T-helper 17 cell (primary cell): ENCODE measurements at regions not wholly inside any gene's neighbourhood (a gene's known extent, or its start where the extent isn't known, plus 50 kb on each side); places are given as distances from the start of the nearest gene placed in this dataset.

Experiments
- ATAC-seq: fragments of 150-1000 bp; cut with Tn5 transposase; 2 replicates; pipeline ENCODE4 v1.10.0; 2021; ENCODE audit warnings: mild to moderate bottlenecking, moderate library complexity
- DNase-seq, 3 donors: peaks; one replicate each; pipeline versions ENCODE4 v3.0.0 to v3.0.0-alpha.2; 2020 to 2021
- H3K9me3 ChIP-seq: one replicate; pipeline ENCODE4 v1.7.0; 2013; ENCODE audit warnings: low read length, mild to moderate bottlenecking; ENCODE audit not compliant: control insufficient read depth, poor library complexity, severe bottlenecking
- H3K27ac Mint-ChIP-seq: one replicate; pipeline ENCODE4 v1.8.0; 2022; ENCODE audit warnings: mild to moderate bottlenecking, moderate library complexity, mixed read lengths
- H3K27me3 Mint-ChIP-seq: one replicate; pipeline ENCODE4 v1.8.0; 2022; ENCODE audit warnings: mixed read lengths
- H3K36me3 Mint-ChIP-seq: one replicate; pipeline ENCODE4 v1.8.0; 2022; ENCODE audit warnings: low read depth, mixed read lengths
- H3K4me1 Mint-ChIP-seq: one replicate; pipeline ENCODE4 v1.8.0; 2022; ENCODE audit warnings: mild to moderate bottlenecking, mixed read lengths
- H3K4me3 Mint-ChIP-seq: one replicate; pipeline ENCODE4 v1.8.0; 2022; ENCODE audit warnings: mild to moderate bottlenecking, moderate library complexity, mixed read lengths

- Mint-ChIP-seq H3K36me3 (no peaks in the 10 kb centered on the region), H3K27me3 (peaks cover 20% of the 10 kb centered on the region), H3K4me1 (no peaks in the 10 kb centered on the region), H3K27ac (no peak overlapping the region), H3K4me3 (no peak overlapping the region)
- ATAC-seq, result no peak
- no peak for DNase-seq
- H3K9me3 ChIP-seq, result no peaks in the 10 kb centered on the region
Measured at GRCh38 chrX:110442635-110443034, 84.0 kb downstream of the RTL9 start.

- Mint-ChIP-seq H3K4me3 (no peak overlapping the region), H3K27me3 (peaks cover 25% of the 10 kb centered on the region)
Measured at GRCh38 chrX:110444996-110445395, 86.3 kb downstream of the RTL9 start.

GRCh38 chrX:110448459-110448858, 89.8 kb downstream of the RTL9 start:
- Mint-ChIP-seq H3K4me1 (no peaks in the 10 kb centered on the region), H3K27me3 (peaks cover 11% of the 10 kb centered on the region), H3K36me3 (no peaks in the 10 kb centered on the region), H3K4me3 (no peak overlapping the region), H3K27ac (no peak overlapping the region)
- H3K9me3 ChIP-seq, result no peaks in the 10 kb centered on the region
- no peak for ATAC-seq
- DNase-seq, result no peak

More at GRCh38 chrX:110444996-110445395, 86.3 kb downstream of the RTL9 start:
- H3K9me3 ChIP-seq, result no peaks in the 10 kb centered on the region
- Mint-ChIP-seq H3K36me3 (no peaks in the 10 kb centered on the region), H3K4me1 (no peaks in the 10 kb centered on the region), H3K27ac (no peak overlapping the region)
- no peak for DNase-seq
- no peak for ATAC-seq

- Mint-ChIP-seq H3K4me3 (no peak overlapping the region), H3K27ac (no peak overlapping the region), H3K36me3 (no peaks in the 10 kb centered on the region), H3K27me3 (peaks cover 13% of the 10 kb centered on the region), H3K4me1 (no peaks in the 10 kb centered on the region)
- ATAC-seq (no peak), DNase-seq (no peak)
- no peaks in the 10 kb centered on the region for H3K9me3 ChIP-seq
Measured at GRCh38 chrX:110449312-110449711, 90.7 kb downstream of the RTL9 start.

- H3K27me3 Mint-ChIP-seq, result peaks cover 13% of the 10 kb centered on the region
- no peak overlapping the region for H3K27ac Mint-ChIP-seq
- DNase-seq (peak; percentile 10 to 34 (median 22)), ATAC-seq (peak; percentile 59)
- no peak overlapping the region for H3K4me3 Mint-ChIP-seq
- H3K9me3 ChIP-seq, result no peaks in the 10 kb centered on the region
- H3K4me1 Mint-ChIP-seq, result no peaks in the 10 kb centered on the region
- no peaks in the 10 kb centered on the region for H3K36me3 Mint-ChIP-seq
Measured at GRCh38 chrX:110450050-110450449, 91.4 kb downstream of the RTL9 start.

GRCh38 chrX:110454336-110454735, 95.7 kb downstream of the RTL9 start:
- DNase-seq (no peak), ATAC-seq (no peak)
- no peaks in the 10 kb centered on the region for H3K36me3 Mint-ChIP-seq
- H3K9me3 ChIP-seq, result no peaks in the 10 kb centered on the region
- H3K4me3 Mint-ChIP-seq, result no peak overlapping the region
- peaks cover 6% of the 10 kb centered on the region for H3K27me3 Mint-ChIP-seq
- H3K4me1 Mint-ChIP-seq, result no peaks in the 10 kb centered on the region
- no peak overlapping the region for H3K27ac Mint-ChIP-seq

- Mint-ChIP-seq H3K27me3 (no peaks in the 10 kb centered on the region), H3K4me3 (no peak overlapping the region), H3K36me3 (no peaks in the 10 kb centered on the region), H3K27ac (no peak overlapping the region), H3K4me1 (no peaks in the 10 kb centered on the region)
- DNase-seq, result no peak
- no peak for ATAC-seq
- no peaks in the 10 kb centered on the region for H3K9me3 ChIP-seq
Measured at GRCh38 chrX:110462957-110463356, 104.3 kb downstream of the RTL9 start.

- H3K9me3 ChIP-seq, result no peaks in the 10 kb centered on the region
- ATAC-seq, result no peak
- Mint-ChIP-seq H3K27me3 (peaks cover 12% of the 10 kb centered on the region), H3K27ac (no peak overlapping the region), H3K4me1 (no peaks in the 10 kb centered on the region), H3K36me3 (no peaks in the 10 kb centered on the region), H3K4me3 (no peak overlapping the region)
- no peak for DNase-seq
Measured at GRCh38 chrX:110466790-110467189, 108.1 kb downstream of the RTL9 start.

GRCh38 chrX:110472265-110472664, 113.6 kb downstream of the RTL9 start:
- Mint-ChIP-seq H3K27me3 (peaks cover 12% of the 10 kb centered on the region), H3K27ac (no peak overlapping the region), H3K4me3 (no peak overlapping the region), H3K36me3 (no peaks in the 10 kb centered on the region), H3K4me1 (no peaks in the 10 kb centered on the region)
- no peaks in the 10 kb centered on the region for H3K9me3 ChIP-seq
- ATAC-seq (no peak), DNase-seq (no peak)

GRCh38 chrX:110477593-110478228, 119.1 kb downstream of the RTL9 start:
- no peak overlapping the region for H3K27ac Mint-ChIP-seq
- no peaks in the 10 kb centered on the region for H3K9me3 ChIP-seq
- H3K36me3 Mint-ChIP-seq, result no peaks in the 10 kb centered on the region
- no peak for ATAC-seq
- H3K27me3 Mint-ChIP-seq, result peaks cover 9% of the 10 kb centered on the region
- H3K4me1 Mint-ChIP-seq, result no peaks in the 10 kb centered on the region
- no peak overlapping the region for H3K4me3 Mint-ChIP-seq
- DNase-seq, result no peak

GRCh38 chrX:110491846-110492620, 133.4 kb downstream of the RTL9 start:
- no peak overlapping the region for H3K27ac Mint-ChIP-seq
- H3K36me3 Mint-ChIP-seq, result no peaks in the 10 kb centered on the region
- ATAC-seq (no peak), DNase-seq (no peak)
- H3K9me3 ChIP-seq, result no peaks in the 10 kb centered on the region
- H3K4me3 Mint-ChIP-seq, result no peak overlapping the region
- no peaks in the 10 kb centered on the region for H3K4me1 Mint-ChIP-seq
- peaks cover 23% of the 10 kb centered on the region for H3K27me3 Mint-ChIP-seq

GRCh38 chrX:110504947-110505346, 146.3 kb downstream of the RTL9 start:
- H3K4me3 Mint-ChIP-seq, result no peak overlapping the region
- no peaks in the 10 kb centered on the region for H3K4me1 Mint-ChIP-seq

GRCh38 chrX:110509755-110510532, 151.3 kb downstream of the RTL9 start:
- Mint-ChIP-seq H3K4me3 (no peak overlapping the region), H3K27ac (no peak overlapping the region), H3K27me3 (no peaks in the 10 kb centered on the region), H3K36me3 (no peaks in the 10 kb centered on the region), H3K4me1 (no peaks in the 10 kb centered on the region)
- no peak for ATAC-seq
- H3K9me3 ChIP-seq, result no peaks in the 10 kb centered on the region
- no peak for DNase-seq

More at GRCh38 chrX:110504947-110505346, 146.3 kb downstream of the RTL9 start:
- Mint-ChIP-seq H3K36me3 (no peaks in the 10 kb centered on the region), H3K27ac (no peak overlapping the region), H3K27me3 (no peaks in the 10 kb centered on the region)
- H3K9me3 ChIP-seq, result no peaks in the 10 kb centered on the region
- DNase-seq, result no peak
- ATAC-seq, result no peak
